PC-9 (cell line): ENCODE measurements at regions not wholly inside any gene's neighbourhood (a gene's known extent, or its start where the extent isn't known, plus 50 kb on each side); places are given as distances from the start of the nearest gene placed in this dataset.

ENCODE experiments used
- EZH2 ChIP-seq: fragments of 200-600 bp; sonication (generic); IDR thresholded peaks from 2 replicates; pipeline ENCODE4 v1.8.0; 2017; ENCODE audit warnings: antibody characterized with exemption, low read depth
- TF ChIP-seq, protein P1 (sequence below): fragments of 200-600 bp; sonication (generic); conservative IDR thresholded peaks from 2 replicates; pipeline ENCODE4 v1.6.1; 2017; ENCODE audit warnings: mixed run types, antibody characterized with exemption, mild to moderate bottlenecking, moderate library complexity

DNA sequence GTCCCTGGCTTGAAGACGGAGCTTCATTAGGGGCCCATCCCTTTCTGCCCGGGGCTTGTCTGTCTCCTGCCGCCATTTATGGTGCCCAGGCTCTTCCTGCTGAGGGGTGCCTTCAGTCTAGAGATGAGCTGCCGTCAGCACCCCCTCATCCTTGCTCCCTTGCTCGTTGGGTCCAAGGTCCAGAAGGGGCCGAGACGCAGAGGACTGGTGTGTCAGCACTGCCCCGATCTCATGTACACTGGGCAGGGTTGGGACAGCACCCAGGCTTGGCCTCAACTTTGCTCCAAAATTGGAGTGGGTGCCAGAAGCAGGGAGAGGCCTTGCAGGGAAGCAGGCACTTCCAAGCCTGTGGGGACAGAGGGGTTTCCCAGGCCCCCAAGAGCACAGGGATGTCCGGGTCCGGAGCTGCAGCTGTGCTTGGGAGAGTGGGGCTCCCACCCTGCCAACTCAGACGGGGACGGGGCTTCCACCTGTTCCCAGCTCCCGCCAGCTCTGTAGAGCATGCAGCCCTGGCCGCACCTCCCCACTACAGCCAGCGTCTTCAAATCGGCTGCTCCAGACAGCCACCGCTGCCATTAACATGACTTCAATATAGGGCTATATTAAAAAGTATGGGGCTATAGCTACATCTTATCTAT lies 488.8 kb downstream of the TENT5A start:
- TF ChIP-seq, protein P1, sequence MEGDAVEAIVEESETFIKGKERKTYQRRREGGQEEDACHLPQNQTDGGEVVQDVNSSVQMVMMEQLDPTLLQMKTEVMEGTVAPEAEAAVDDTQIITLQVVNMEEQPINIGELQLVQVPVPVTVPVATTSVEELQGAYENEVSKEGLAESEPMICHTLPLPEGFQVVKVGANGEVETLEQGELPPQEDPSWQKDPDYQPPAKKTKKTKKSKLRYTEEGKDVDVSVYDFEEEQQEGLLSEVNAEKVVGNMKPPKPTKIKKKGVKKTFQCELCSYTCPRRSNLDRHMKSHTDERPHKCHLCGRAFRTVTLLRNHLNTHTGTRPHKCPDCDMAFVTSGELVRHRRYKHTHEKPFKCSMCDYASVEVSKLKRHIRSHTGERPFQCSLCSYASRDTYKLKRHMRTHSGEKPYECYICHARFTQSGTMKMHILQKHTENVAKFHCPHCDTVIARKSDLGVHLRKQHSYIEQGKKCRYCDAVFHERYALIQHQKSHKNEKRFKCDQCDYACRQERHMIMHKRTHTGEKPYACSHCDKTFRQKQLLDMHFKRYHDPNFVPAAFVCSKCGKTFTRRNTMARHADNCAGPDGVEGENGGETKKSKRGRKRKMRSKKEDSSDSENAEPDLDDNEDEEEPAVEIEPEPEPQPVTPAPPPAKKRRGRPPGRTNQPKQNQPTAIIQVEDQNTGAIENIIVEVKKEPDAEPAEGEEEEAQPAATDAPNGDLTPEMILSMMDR = no peak
- no peak for TF ChIP-seq EZH2
